GM18870 (cell line): ENCODE measurements at regions not wholly inside any gene's neighbourhood (a gene's known extent, or its start where the extent isn't known, plus 50 kb on each side); places are given as distances from the start of the nearest gene placed in this dataset.

Experiments used
- ATAC-seq: cut with Tn5 transposase; IDR thresholded peaks from one replicate; pipeline ENCODE4 v1.9.1; 2021; ENCODE audit warnings: moderate library complexity; ENCODE audit not compliant: unreplicated experiment

DNA sequence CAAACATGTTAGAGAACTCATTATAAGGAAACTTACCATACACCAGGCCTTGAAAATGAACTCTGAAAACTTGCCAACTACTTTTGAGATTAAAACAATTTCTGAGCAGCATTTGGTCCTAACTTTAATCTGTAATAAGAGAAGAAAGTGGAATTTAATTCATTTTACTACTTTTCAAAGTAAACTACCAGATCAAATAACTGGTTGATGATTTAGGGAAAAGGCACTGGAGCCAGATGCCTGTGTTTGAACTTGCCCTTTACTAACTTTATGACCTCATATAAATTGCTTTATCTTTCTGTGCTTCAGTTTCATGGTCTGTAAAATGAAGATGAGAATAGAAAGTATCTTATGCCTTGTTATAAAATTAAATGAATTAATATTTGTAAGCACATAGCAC is 159.9 kb upstream of the PCDH18 start:
- ATAC-seq = no peak

DNA sequence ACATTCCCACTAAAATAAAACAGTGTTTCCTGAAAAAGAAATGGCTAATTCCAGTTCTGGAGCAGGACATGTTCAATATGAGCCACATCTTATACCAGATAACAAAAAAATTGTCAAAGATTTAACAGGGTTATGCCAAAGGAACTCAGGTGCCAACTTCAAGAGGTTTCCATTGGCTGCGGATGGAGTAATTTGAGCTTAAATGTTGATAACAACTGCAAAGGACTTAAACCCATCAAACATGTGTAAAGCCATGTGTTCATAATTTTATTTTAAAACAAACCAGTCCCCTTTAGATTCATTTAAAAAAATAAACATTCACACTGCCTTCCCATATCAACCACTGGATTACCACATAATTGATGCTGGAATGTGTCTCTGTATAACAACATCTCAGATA is 156.4 kb upstream of the PCDH18 start:
- no peak for ATAC-seq

DNA sequence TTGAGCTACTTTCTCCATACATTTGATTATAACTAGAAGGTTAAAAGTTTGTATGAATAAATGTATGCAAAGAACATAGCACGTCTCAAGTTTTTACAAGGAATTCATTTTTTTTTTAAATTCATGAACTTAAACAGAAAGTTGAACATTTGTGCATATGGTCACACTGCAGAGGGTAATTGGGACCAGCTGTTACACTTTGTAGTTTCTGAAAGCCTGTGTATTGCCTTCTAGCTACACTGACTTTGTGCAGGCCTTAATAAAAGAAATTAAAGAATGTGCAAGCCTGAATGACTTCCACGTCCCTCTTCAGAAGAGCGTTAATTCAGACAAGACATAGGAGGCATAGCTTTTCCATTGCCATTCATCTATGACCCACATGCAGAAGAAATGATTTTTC is 153.1 kb upstream of the PCDH18 start:
- no peak for ATAC-seq

DNA sequence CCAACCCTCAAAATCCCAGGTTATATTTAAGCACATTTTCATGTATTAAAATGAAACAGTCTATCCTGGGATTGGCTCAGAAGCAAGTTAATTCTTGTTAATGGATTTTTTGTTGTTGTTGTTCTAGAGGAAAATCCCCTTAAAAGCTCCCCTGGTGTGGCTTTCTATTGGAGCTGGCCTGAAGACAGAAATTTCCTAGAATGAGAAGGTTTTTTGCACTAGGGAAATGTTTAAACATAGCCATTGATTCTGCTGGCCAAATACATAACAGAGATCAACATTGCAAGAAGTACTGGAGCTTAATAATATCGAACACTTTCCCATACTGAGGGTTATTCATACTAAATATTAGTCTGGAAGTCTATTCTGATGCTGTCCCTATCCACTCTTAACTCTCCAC is 148.8 kb upstream of the PCDH18 start:
- no peak for ATAC-seq

DNA sequence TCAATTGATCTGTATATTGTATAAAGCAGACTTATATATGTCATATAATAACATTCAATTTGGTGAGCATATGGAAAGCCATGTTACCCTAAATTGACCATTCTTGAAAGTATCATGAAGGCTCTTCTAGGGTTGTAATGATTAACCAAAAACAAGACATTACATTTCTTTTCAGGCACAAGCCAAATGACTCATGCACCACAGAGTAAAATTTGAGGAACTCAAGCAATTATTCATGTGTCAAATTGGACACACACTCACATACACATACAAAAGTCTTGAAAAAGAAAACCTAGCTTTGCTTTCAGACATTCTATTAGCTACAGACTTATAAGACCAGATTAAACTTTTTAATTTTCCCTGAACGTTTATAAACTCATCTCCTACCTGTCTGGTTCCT is 146.5 kb upstream of the PCDH18 start:
- peak; percentile 79 for ATAC-seq

DNA sequence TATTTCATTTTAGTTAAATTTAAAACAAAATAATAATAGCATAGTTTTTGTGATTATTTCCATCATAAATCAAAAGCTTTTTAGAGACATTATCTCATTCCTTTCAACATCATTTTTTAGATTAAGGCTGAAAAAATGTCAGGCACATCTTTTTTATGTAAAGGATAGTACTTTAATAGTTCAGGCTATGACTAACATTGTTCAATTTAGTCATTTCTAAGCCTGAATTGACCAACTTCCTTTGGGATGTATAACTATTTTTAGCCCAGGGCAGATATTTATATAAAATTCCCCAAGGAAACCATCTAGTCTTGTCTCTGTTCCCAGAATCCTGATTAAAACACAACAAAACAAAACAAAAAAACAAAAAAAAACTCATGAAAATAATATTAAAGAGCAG is 145.6 kb upstream of the PCDH18 start:
- ATAC-seq = no peak

DNA sequence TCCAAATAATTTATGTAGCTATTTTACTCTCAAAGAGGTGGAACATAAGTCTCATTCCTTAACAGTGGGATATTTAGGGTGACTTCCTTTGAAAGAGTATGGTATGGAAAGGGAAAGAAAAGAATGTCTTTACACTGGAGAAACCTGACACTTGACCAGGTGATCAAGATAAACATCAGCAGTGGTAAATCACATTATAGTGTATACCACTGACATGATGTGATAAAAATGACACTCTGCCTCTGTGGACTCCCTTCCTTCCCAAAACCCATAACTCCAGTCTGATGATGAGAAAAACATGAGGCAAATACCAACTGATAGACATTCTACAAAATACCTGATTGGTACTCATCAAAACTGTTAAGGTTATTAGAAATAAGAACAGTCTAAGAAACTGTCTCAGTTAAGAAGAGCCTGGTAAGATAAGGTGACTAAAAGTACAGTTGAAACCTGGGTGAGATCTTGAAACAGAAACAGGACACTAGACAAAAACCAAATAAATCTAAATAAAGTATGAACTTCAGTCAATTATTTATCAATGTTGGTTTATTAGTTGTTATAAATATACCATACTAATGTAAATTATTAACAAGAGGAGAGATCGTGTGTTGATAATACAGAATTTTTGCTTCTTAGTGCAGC is 144.2 kb upstream of the PCDH18 start:
- ATAC-seq = no peak

DNA sequence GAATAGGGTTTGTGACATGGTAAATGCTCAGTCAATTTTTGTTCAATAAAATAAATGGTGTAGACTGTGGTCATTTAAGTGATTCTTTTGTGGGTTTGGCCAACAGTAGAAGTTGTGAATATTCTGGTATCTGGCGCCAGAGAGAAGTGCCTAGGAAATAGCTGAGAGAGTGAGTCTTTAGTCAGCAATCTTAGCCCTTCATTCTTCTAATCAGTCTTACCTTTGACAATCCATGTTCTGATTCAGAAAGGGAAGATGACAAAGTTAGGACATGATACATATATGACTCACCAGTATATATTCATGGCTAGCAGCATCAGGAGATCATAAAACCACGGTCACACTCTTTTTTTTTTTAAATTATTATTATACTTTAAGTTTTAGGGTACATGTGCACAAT is 141.8 kb upstream of the PCDH18 start:
- ATAC-seq = no peak

DNA sequence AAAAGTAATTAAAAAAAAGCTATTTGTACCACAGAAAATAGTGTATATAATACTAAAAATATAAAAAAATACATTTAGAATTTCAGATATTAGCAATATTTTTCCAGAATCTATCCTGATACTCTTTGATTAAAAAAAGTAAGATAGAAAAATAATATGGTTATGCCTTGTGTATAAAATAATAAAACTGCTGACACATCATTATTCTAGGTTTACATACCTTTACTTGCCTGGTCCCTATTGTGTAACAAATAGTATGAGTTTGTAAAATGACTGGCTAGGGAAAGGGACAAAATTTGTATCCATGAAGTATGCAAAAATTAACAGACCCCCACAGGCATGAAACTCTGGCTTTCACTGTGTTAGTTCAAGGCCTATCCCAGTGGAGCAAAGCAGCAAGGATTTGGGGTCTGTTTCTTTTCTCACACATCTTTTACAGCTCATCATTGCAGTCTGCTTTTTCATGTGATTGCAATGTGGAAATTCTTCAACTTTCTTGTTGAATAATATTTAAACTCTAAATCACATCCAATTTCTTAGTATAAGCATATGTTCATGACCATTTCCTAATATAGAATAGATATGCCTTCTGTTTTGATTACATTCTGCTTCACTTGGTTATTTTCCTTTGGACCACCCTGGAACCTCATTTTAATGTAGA is 136.7 kb upstream of the PCDH18 start:
- no peak for ATAC-seq

DNA sequence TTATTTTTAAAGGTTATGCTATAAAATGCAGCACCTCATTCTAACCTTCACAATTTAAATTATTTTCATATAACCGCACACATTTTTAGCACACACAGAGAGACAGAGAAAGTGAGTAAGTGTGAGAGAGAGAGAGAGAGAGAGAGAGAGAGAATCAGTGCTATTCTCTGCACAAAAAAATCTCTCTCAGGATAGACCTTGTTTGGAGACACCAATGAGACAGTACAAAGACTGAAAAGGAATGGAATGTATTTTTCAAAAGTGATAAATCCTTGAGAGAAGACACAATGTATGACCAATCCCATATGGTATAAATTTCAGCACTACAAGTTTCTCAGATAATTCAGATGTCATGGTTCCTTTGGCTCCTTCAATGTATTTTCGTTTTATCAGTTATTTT is 132.1 kb upstream of the PCDH18 start:
- ATAC-seq = no peak

DNA sequence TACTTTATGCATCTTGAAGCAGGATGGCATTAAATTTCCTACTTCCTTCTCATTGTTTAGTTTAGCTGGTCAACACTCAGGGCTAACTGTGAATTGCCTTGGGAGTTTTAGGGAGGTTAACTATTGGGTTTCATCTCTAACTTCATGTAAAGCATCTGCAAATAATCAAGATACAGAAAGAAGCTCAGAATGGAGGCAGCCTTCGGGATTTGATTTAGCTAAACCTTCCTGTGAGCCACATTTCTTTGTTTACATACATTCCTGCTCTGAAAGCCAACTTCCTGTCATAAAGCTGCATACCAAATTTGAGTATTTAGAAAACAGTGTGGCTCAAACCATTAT is 131.7 kb upstream of the PCDH18 start:
- no peak for ATAC-seq

DNA sequence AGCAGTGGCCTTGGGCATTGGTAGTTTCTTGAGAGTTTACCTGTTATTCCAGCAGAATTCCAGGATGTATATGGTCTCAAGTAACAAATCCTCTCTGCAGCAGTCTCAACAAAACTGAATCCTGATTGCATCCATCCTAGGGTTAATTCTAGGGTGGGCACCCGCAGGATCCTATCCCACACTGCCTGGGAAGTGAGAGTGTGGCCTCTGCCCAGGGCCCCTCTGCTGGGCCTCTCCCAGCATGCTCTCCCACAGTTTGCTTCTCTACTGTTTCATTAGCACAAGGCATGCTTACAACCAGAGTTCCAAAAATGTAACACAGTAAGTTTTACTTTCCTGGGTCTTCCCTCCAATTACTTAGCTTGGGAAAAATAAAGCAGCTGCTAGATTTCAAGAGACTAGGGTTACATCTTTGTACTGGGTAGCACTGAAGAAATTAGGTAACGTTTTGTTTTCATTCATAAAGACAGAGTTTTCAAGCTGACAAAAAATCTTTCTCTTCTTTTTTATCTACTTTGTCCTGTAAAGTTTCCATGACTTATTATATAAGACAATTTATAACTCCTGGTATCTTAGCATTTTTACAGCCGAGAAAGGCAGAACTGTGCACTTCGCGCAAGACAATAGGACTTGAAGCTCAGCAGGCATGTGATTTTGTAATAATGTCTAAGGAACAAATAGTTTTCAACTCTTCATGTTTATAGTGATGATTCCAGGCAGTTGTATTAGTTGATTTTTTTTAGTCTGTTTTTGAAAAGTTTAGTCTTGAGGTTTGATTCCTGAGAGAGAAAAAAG is 131.2 kb upstream of the PCDH18 start:
- ATAC-seq = no peak

DNA sequence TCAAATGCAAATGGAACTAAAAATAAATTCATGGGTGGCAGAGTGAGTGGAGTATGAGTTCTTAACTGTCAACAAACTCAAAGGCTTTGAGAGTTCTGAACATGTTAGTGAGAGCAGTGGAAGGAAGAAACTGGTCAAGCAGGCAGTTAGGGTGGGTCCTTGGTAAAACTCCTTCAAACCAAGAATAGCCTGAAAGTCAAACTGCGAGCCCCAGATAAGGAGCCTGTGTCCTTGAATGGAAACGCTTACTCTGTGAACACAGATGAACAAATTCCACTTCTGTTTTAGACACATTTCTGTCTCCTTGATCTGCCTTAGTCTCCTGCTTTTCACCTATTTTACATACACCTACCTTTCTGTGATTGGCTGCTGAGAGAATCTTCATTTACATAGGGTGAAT is 129.4 kb upstream of the PCDH18 start:
- no peak for ATAC-seq

DNA sequence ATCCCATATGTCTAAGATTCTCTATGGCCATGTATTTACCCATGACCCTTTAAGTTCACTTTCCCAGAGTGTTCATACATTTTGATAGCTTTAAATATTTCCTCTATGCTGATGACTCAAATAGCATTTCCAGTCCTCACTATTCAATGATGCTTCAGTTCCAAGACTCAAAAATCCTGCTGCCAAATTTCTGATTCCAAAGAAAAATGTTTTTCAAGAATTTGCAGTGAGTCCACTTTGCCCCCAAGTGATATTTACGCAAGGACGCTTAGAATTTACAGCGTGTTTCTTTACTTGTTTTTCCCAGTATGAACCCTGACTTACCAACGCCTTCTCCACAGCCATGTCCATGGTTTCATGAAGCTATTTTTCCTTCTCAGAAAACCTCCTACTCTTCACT is 127.9 kb upstream of the PCDH18 start:
- no peak for ATAC-seq

DNA sequence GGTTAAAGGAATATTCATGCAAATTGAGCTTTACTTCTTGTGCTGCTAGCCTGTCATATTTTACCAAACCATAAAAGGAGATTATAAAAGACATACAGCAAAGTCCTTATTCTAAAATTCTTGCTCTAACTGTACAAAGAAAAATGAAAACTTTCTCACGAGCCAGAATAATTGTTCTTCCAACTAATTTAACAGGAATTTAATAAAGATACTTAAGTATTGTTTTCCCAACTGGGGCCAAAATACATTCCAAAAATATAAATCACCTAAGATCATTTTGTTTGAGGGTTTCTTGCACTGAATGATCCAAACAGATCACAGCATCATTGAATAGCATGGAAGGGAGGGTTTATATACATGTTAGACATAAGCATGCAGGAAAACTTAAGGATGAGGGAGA is 127.1 kb upstream of the PCDH18 start:
- ATAC-seq = no peak

DNA sequence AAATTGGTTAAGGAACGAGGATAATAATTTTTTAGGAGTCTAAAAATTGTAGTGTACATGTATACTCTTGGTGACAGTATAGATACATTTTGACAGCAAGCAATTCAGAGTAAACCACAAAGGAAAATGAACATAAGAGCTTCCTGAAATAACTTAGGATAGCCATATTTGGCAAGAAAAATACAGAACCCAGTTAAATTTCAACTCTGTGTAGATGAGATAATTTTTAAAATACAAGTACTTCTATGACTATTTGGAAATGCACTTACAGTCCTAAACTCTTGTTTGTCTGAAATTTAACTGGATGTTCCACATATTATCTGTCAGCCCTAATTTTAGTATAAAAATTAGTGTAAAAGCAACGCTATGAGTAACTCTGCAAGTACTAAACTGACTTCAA is 124.4 kb upstream of the PCDH18 start:
- no peak for ATAC-seq

DNA sequence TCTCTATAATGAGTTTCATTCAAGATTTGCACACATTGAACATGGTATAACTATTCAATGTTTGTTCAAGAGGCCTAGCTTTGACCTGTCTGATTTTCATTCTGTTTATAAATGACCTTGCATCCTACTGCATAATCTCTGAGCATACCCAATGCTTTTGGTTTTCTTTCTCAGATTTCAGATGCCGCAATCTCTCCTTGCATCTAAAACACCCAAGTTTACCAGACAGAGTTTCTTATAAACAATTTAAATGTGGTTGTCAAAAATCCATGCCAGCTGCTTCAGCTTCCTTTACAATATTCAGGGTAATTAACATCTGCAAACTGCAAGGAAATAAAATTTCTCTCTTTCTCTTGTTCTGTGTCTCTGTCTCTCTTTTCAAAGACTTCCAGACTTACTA is 123.0 kb upstream of the PCDH18 start:
- no peak for ATAC-seq

DNA sequence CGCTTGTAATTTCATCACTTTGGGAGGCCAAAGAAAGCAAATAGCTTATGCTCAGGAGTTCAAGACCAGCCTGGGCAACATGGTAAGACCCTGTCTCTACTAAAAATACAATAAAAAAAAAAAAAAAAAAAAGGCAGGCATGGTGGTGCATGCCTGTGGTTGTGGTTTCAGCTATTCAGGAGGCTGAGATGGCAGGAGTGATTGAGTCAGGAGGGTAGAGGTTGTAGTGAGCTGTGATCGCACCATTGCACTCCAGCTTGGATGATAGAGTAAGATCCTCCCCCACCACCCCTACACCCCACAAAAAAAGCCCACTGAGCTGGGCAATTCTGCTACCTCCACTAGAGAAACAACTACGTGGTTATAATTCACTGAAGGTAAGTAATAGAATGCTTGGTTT is 118.8 kb upstream of the PCDH18 start:
- no peak for ATAC-seq

DNA sequence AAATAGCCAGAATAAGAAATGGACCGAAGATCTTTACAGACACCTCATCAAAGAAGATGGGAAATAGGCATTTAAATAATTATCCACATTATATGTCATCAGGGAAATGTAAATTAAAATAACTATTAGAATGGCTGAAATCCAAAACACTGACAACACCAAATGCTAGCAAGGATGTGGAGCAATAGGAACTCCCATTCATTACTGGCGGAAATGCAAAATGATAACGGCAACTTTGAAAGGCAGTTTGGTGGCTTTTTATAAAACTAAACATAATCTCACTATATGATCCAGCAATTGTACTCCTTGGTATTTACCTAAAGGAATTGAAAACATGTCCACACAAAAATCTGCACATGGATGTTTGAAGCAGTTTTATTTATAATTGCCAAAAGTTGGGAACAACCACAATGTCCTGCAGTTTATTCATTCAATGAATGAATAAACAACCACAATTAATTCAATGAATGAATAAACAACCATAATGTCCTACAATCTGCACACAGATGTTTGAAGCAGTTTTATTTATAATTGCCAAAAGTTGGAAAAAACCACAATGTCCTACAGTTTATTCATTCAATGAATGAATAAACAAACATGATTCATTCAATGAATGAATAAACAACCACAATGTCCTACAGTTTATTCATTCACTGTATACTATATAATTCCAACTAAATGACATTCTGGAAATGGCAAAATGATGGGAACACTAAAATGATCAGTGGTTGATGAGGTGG is 117.6 kb upstream of the PCDH18 start:
- no peak for ATAC-seq

DNA sequence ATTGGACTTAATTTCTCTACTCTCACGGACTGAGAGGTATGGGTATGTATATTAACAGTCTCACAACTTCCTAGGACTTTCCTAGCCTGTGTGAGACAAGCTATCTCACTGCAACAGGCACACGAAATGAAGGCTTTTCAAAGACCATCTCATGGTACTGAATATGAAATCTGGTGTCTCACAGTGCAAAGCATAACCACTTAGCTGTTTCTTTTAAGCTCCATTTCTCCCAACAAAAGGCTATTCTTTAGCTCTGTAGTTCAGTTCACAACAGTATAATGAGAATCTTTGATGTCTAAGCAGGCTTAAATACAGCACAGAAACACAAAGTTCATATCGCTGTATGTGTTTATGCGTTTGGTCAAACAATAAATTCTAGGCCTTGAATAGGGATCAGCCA is 116.2 kb upstream of the PCDH18 start:
- ATAC-seq = no peak

DNA sequence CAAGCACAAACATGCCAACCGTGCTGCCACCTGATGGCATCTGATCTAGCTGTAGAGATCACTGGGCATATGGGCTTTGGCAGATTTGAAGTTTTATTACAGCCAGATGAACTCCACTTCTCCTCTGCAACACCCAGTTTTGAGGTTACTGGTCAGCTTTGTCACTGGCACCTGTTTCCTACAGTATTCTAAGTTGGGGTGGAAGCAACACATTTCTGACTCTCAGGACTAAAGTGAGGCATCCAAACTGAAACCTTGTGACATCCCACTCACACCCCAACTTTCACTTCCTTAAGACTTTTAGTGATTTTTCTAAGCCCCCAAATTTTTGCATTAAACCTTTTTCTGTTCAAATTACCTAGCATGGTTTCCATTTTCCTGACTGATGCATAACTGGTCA is 115.1 kb upstream of the PCDH18 start:
- ATAC-seq = peak; percentile 94

DNA sequence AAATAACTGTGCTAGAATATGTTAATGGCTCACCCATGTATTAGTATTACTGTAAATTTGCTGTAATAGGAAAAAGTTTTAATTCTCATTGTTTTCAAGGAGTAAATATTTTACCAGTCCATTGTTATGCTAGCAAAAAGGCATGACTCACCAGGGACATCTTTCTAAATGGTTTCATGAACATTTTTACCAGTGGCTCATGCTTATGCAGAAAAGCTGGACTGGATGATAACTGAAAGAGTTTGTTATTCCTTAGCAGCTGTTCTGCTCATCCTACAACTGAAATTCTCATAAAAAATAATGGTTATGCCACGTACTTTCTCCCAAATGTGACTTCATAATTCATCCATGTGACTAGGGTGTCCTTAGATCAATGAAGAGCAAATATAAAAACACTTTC is 111.9 kb upstream of the PCDH18 start:
- ATAC-seq = no peak
